T-helper 17 cell (primary cell): ENCODE measurements at regions not wholly inside any gene's neighbourhood (a gene's known extent, or its start where the extent isn't known, plus 50 kb on each side); places are given as distances from the start of the nearest gene placed in this dataset.
"Not testable (repeated sequence)": the region's sequence is repeated elsewhere in the genome, so short reads cannot be mapped to it uniquely, and the experiment has no call there.

ENCODE experiments used
- ATAC-seq: fragments of 150-1000 bp; cut with Tn5 transposase; 2 replicates; pipeline ENCODE4 v1.10.0; 2021; ENCODE audit warnings: mild to moderate bottlenecking, moderate library complexity
- DNase-seq, 3 donors: peaks; one replicate each; pipeline versions ENCODE4 v3.0.0 to v3.0.0-alpha.2; 2020 to 2021
- H3K9me3 ChIP-seq: one replicate; pipeline ENCODE4 v1.7.0; 2013; ENCODE audit warnings: low read length, mild to moderate bottlenecking; ENCODE audit not compliant: control insufficient read depth, poor library complexity, severe bottlenecking
- H3K27ac Mint-ChIP-seq: one replicate; pipeline ENCODE4 v1.8.0; 2022; ENCODE audit warnings: mild to moderate bottlenecking, moderate library complexity, mixed read lengths
- H3K27me3 Mint-ChIP-seq: one replicate; pipeline ENCODE4 v1.8.0; 2022; ENCODE audit warnings: mixed read lengths
- H3K36me3 Mint-ChIP-seq: one replicate; pipeline ENCODE4 v1.8.0; 2022; ENCODE audit warnings: low read depth, mixed read lengths
- H3K4me1 Mint-ChIP-seq: one replicate; pipeline ENCODE4 v1.8.0; 2022; ENCODE audit warnings: mild to moderate bottlenecking, mixed read lengths
- H3K4me3 Mint-ChIP-seq: one replicate; pipeline ENCODE4 v1.8.0; 2022; ENCODE audit warnings: mild to moderate bottlenecking, moderate library complexity, mixed read lengths

- Mint-ChIP-seq H3K4me3 (no peak overlapping the region), H3K4me1 (no peaks in the 10 kb centered on the region), H3K36me3 (peaks cover 2% of the 10 kb centered on the region), H3K27me3 (peaks cover 57% of the 10 kb centered on the region), H3K27ac (no peak overlapping the region)
- DNase-seq: no peak
- H3K9me3 ChIP-seq: no peaks in the 10 kb centered on the region
- no peak for ATAC-seq
Measured at GRCh38 chr9:18263377-18263776, 210.6 kb upstream of the ADAMTSL1 start.

DNA sequence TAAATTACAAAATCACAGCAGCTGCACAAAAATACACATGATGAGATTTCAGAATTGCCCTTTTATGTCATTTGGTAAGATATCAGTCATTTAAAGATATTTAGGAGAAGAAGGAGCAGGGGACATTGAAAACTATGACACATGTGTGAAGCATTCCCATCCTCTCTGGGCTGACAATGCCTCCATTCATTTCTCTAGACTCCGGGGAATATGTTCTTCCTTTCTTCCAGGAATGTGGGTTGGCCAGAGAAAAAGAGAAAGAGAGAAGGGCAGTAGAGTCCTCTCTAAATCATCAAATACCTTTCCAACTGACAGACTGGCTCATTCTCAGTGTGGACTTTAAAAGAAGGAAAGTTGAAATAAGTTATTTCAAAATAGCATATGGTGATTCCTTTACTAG, 205.6 kb upstream of the ADAMTSL1 start:
- Mint-ChIP-seq H3K27me3 (peaks cover 22% of the 10 kb centered on the region), H3K27ac (no peak overlapping the region), H3K4me1 (no peaks in the 10 kb centered on the region), H3K4me3 (no peak overlapping the region), H3K36me3 (no peaks in the 10 kb centered on the region)
- DNase-seq: no peak
- H3K9me3 ChIP-seq: no peaks in the 10 kb centered on the region
- no peak for ATAC-seq

DNA sequence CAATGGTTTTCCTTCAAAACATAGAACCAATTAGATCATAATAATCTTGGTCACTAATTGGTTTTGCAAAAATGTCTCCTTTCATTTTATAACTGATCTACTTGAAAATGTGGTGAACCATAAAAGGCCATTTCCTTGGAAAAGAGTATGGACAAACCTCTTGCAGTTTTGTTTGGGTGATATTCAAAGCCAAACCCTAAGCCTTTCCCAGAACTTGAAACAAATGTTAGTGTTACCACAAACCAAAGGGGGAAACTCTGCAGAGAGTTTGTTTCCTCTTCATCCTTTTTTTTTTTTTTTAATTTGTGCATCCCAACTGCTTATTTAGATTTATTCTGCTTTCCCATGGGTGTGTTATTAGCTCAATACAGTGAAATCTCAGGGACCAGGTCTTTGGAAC, 204.4 kb upstream of the ADAMTSL1 start:
- no peaks in the 10 kb centered on the region for H3K36me3 Mint-ChIP-seq

DNA sequence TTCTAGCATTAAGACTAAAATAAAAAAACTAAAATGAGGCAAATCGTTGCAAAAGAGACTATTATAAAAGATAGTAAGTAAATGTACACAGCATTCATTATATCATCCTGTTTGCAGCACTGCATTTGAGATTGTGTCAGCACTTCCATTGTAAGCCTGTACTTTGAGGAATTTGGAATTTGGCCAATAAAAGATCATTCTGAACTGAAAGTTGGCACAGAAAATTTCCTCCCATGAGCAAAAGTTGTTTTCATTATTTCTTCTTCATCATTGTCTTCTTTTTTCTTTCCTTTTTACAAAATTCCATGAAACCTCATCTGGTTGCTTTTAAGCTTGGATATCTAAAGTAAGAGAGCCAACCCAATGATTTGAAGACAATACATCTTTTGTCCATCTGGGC, 199.3 kb upstream of the ADAMTSL1 start:
- DNase-seq (no peak), ATAC-seq (no peak)
- H3K27me3 Mint-ChIP-seq: no peaks in the 10 kb centered on the region
- H3K4me3 Mint-ChIP-seq: no peak overlapping the region
- no peaks in the 10 kb centered on the region for H3K9me3 ChIP-seq
- no peaks in the 10 kb centered on the region for H3K36me3 Mint-ChIP-seq
- no peak overlapping the region for H3K27ac Mint-ChIP-seq
- no peaks in the 10 kb centered on the region for H3K4me1 Mint-ChIP-seq

More for the DNA sequence above, 204.4 kb upstream of the ADAMTSL1 start:
- no peaks in the 10 kb centered on the region for H3K9me3 ChIP-seq
- ATAC-seq: no peak
- Mint-ChIP-seq H3K4me3 (no peak overlapping the region), H3K4me1 (no peaks in the 10 kb centered on the region), H3K27ac (no peak overlapping the region), H3K27me3 (peaks cover 18% of the 10 kb centered on the region)
- no peak for DNase-seq

- H3K4me1 Mint-ChIP-seq: no peaks in the 10 kb centered on the region
- H3K9me3 ChIP-seq: no peaks in the 10 kb centered on the region
- H3K36me3 Mint-ChIP-seq: no peaks in the 10 kb centered on the region
- DNase-seq (no peak), ATAC-seq (no peak)
- H3K4me3 Mint-ChIP-seq: no peak overlapping the region
- no peak overlapping the region for H3K27ac Mint-ChIP-seq
- H3K27me3 Mint-ChIP-seq: no peaks in the 10 kb centered on the region
Measured at GRCh38 chr9:18275313-18275990, 198.5 kb upstream of the ADAMTSL1 start.

- ATAC-seq: no peak
- no peaks in the 10 kb centered on the region for H3K4me1 Mint-ChIP-seq
- DNase-seq: no peak
- H3K27ac Mint-ChIP-seq: no peak overlapping the region
- H3K4me3 Mint-ChIP-seq: no peak overlapping the region
- no peaks in the 10 kb centered on the region for H3K27me3 Mint-ChIP-seq
- H3K36me3 Mint-ChIP-seq: no peaks in the 10 kb centered on the region
- no peaks in the 10 kb centered on the region for H3K9me3 ChIP-seq
Measured at GRCh38 chr9:18281291-18281690, 192.7 kb upstream of the ADAMTSL1 start.

- no peak overlapping the region for H3K4me3 Mint-ChIP-seq
- no peak overlapping the region for H3K27ac Mint-ChIP-seq
- H3K4me1 Mint-ChIP-seq: no peaks in the 10 kb centered on the region
- H3K36me3 Mint-ChIP-seq: peaks cover 2% of the 10 kb centered on the region
- ATAC-seq (no peak), DNase-seq (no peak)
- peaks cover 21% of the 10 kb centered on the region for H3K27me3 Mint-ChIP-seq
- H3K9me3 ChIP-seq: no peaks in the 10 kb centered on the region
Measured at GRCh38 chr9:18294229-18294628, 179.7 kb upstream of the ADAMTSL1 start.

DNA sequence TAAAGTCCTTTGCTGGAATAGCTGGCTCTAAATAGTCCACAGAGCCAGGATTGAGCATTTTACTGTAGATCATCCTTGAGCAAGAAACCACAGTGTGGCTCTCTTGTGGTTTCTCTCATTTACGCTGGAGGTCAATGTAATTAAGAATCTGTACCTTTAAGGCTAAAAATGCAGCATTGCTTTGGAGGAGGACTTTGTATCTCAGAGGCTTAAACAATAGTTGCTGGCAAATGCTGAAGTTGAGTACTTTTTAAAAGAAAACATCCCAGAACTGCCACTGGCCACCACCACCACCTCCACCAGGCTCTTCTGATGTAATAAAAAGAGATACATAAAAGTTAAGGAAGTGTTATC, 177.3 kb upstream of the ADAMTSL1 start:
- Mint-ChIP-seq H3K4me1 (no peaks in the 10 kb centered on the region), H3K27ac (no peak overlapping the region), H3K27me3 (peaks cover 24% of the 10 kb centered on the region), H3K36me3 (peaks cover 2% of the 10 kb centered on the region), H3K4me3 (no peak overlapping the region)
- no peaks in the 10 kb centered on the region for H3K9me3 ChIP-seq
- DNase-seq: no peak
- ATAC-seq: no peak

DNA sequence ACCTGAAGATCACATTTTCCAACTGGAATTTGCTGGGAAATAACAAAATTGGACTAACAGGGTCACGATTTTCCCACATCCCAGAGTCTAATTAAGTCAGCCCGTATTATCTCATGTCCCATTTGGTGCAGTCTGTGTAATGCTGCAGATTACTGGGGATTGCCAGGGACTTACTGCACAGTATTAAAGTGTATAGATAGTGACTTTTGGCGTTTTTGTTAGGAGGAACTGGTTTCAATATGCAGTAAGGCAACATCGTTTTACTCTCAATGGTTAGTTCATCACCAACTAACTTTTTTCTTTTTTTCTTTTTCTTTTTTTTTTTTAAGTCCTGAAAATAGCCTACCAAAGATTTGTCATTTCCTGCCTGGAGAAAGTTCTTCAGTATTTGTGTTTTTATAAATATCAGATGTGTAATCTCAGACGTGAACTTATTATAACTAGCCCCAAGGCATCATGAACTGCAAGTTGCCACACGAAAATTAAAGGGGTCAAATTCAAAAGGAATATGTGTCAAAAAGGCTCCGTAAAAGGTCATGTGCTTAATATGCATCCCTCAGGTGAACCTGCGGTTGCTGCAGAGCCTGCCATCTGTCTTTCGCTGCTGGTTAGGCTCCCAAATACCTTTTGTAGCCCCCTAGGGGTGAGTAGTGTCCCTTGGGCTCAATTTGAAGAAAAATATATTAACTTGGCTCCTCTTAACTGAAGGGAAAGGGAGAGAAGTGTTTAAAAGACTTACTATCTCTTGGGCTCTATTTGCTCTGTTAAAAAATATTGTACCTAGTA, 176.7 kb upstream of the ADAMTSL1 start:
- ATAC-seq: no peak
- H3K4me3 Mint-ChIP-seq: no peak overlapping the region
- H3K4me1 Mint-ChIP-seq: no peaks in the 10 kb centered on the region
- peaks cover 2% of the 10 kb centered on the region for H3K36me3 Mint-ChIP-seq
- no peak for DNase-seq
- peaks cover 20% of the 10 kb centered on the region for H3K27me3 Mint-ChIP-seq
- H3K9me3 ChIP-seq: no peaks in the 10 kb centered on the region
- H3K27ac Mint-ChIP-seq: no peak overlapping the region

GRCh38 chr9:18299449-18299848, 174.5 kb upstream of the ADAMTSL1 start:
- Mint-ChIP-seq H3K36me3 (peaks cover 2% of the 10 kb centered on the region), H3K4me1 (no peaks in the 10 kb centered on the region), H3K4me3 (no peak overlapping the region), H3K27me3 (peaks cover 17% of the 10 kb centered on the region), H3K27ac (no peak overlapping the region)
- ATAC-seq (no peak), DNase-seq (no peak)
- no peaks in the 10 kb centered on the region for H3K9me3 ChIP-seq

GRCh38 chr9:18305167-18305806, 168.7 kb upstream of the ADAMTSL1 start:
- not testable (repeated sequence) for ATAC-seq, H3K4me1 Mint-ChIP-seq

DNA sequence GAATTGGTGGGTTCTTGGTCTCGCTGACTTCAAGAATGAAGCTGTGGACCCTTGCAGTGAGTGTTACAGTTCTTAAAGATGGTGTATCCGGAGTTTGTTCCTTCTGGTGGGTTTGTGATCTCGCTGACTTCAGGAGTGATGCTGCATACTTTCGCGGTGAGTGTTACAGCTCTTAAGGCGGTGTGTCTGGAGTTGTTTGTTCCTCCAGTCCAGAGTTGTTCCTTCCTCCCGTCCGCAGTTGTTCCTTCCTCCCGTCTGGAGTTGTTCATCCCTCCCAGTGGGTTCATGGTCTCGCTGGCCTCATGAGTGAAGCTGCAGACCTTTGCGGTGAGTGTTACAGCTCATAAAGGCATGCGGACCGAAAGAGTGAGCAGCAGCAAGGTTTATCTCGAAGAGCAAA, 159.6 kb upstream of the ADAMTSL1 start:
- Mint-ChIP-seq H3K27me3 (no peaks in the 10 kb centered on the region), H3K27ac (no peak overlapping the region), H3K4me3 (no peak overlapping the region), H3K4me1 (no peaks in the 10 kb centered on the region), H3K36me3 (no peaks in the 10 kb centered on the region)
- DNase-seq (no peak), ATAC-seq (no peak)
- H3K9me3 ChIP-seq: no peaks in the 10 kb centered on the region

More at GRCh38 chr9:18305167-18305806, 168.7 kb upstream of the ADAMTSL1 start:
- not testable (repeated sequence) for H3K9me3 ChIP-seq, H3K27ac Mint-ChIP-seq, H3K36me3 Mint-ChIP-seq, H3K4me3 Mint-ChIP-seq, DNase-seq, H3K27me3 Mint-ChIP-seq

- H3K9me3 ChIP-seq: no peaks in the 10 kb centered on the region
- Mint-ChIP-seq H3K27ac (no peak overlapping the region), H3K4me3 (no peak overlapping the region), H3K36me3 (peaks cover 2% of the 10 kb centered on the region), H3K27me3 (no peaks in the 10 kb centered on the region), H3K4me1 (no peaks in the 10 kb centered on the region)
- ATAC-seq: no peak
- no peak for DNase-seq
Measured at GRCh38 chr9:18317896-18318295, 156.1 kb upstream of the ADAMTSL1 start.
